IPS-NIHi7 (cell line): ENCODE measurements at regions not wholly inside any gene's neighbourhood (a gene's known extent, or its start where the extent isn't known, plus 50 kb on each side); places are given as distances from the start of the nearest gene placed in this dataset.
"Not testable (repeated sequence)": the region's sequence is repeated elsewhere in the genome, so short reads cannot be mapped to it uniquely, and the experiment has no call there.

Experiments
- DNase-seq: peaks from one replicate; pipeline ENCODE4 v3.0.0; 2012; ENCODE audit warnings: mixed read lengths; ENCODE audit errors: extremely low spot score

DNA sequence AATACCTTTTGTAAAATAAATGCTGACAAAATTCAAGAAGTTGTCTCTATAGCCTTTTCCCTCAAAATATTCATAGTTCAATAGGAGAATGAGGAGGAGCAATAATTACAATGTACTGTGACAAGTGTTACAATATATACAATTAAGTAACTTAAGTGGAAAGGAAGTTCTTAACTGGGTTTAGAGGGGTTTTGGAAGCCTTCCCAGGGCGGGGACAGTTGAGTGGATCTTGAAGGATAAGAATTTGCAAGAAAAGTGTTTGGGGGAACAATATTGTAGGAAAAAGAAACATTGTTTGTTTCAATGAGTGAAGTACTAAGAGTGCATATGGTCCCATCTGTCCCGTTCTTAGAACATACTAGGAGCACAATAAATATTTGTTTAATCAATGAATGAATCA is 165.2 kb upstream of the PLSCR5 start:
- DNase-seq, result no peak

DNA sequence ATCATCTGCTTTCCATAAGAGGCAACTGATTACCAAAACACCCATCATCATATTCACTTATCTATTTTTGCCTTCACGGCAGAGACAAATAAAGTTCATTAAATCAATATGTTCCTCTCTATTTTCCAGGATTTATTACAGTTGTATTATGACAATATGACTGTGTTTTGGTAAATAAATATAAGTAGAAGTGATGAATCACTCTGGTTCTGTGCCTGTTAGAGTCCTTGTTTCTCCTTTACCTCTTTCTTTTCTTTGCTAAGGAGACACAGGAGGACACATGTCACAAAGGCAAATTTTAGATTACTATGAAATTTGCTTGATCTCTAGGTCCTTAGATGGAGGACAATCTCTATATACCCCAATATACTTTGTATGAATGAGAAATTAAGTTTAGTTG is 152.6 kb upstream of the PLSCR5 start:
- DNase-seq, result no peak

DNA sequence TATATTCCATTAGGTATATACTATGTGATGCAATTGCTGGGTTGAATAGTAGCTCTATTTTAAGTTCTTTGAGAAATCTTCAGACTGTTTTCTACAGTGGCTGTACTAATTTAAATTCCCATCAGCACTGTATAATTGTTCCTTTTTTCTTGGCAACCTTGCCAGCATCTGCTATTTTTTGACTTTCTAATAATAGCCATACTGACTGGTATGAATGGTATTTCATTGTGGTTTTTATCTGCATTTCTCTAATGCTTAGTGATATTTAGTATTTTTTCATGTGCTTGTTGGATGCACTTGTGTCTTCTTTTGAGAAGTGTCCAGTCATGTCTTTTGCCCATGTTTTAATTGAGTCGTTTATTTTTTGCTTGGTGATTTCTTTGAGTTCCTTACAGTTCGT is 145.1 kb upstream of the PLSCR5 start:
- DNase-seq, result no peak

DNA sequence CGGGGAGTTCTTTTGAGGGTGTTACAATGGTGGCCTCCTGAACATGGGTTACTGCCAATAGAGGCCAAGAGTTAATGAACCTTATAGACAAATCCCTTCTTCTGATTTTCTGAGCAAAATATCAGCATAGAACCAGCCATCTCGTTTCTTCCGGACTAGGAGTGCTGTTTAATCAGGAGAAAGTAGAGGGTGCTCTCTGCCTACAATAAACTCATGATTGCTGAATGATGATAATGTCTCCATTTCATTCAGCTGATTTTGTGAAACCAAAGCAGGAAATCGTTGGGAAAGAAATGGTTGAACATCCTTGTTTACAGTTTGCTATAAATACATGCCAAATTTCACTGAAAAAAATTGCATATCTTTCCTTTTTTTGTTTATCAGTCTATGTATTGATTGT is 142.8 kb upstream of the PLSCR5 start:
- DNase-seq, result peak; percentile 9

DNA sequence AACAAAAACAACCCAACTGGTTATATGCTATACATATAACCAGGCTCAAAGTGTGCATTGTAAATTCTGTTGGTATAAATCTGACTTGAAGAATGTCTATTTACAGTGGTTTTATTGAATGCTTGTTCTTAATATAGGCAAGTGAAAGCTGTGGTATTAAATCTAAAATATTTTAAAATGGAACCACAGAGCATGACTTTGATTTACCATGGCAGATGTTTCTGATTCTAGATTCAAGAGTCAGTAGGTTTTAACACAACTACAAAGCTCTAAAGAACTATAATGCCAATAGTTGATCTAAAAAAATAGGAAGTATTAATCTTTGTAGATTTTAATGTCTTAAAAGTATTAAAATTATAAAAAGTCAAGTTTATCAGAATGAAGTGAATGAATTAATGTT is 141.9 kb upstream of the PLSCR5 start:
- no peak for DNase-seq

DNA sequence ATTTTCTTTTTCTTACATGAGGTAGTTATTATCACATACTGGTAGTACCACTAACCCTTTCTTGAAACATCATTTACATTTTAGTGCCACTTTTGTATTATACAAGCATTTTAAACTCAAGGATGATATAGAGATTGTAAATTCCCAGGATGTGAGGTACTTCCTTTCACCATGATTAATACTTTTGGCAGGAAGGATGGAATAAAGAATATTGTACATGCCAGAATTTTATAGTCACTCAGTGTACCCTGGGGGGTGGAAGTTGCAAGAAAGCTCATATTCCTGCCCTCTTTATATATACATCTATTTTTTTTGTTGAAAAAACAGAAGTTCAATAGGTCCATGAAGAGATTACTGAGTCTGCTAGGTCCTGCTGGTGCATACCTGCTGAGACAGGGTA is 141.0 kb upstream of the PLSCR5 start:
- no peak for DNase-seq

DNA sequence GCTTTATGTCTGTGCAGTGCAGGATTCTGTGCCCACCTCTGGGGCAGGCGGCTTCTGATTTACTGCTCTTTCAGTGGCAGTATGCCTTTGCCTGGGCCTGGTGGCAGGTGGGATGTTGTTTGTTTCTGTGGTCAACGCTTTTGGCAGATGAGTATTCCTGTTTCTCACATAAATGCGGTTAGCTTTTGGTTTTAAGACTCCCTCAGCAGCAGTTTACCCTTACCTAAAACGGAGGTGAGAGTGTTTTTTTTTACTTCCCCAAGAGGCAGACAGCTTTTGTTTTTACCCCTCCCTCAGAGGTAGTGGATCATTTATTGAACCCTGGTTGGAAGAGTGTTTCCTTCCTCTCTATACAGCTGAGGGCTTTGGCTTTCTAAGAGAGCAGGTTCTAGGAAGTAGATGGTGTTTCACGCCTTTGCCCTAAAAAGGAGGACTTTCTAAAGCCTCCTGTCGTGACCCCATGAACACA is 134.1 kb upstream of the PLSCR5 start:
- no peak for DNase-seq

DNA sequence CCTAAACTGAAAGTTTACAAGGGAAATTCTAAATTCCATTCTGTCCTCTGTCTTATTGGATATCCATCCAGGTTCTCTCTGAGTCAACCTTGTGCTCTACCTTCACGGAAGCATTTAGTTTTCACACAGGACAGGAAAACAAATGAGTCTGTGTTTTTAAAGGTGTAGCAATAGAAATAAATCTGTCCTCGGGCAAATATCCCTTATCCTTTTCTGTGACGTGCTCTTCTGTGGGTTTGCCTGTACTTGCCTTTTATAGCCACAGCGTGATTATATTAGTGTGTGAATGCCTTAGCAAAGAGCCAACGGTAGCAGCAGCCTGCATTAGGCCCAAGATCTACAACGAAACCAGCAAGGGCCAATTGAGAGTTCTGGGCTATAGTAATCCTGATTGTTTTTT is 127.2 kb upstream of the PLSCR5 start:
- DNase-seq, result no peak

DNA sequence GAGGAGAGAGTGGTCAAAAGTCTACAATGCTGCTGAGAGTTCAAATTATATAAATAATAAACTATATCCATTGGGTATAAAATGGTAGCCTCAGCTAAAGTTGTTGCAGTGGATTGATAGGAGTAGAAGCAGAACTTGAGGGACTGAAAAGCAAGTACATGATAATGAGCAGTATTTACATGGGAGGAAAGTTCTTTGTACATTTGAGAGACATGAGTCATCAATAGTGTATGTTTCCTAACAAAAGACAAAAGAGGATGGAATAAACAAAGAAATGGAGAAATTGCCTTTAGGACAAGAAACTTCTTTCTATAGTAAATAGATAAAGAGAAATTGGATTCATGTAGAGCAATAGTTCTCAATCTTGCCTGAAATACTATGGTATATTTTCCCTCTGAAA is 110.0 kb upstream of the PLSCR5 start:
- no peak for DNase-seq

DNA sequence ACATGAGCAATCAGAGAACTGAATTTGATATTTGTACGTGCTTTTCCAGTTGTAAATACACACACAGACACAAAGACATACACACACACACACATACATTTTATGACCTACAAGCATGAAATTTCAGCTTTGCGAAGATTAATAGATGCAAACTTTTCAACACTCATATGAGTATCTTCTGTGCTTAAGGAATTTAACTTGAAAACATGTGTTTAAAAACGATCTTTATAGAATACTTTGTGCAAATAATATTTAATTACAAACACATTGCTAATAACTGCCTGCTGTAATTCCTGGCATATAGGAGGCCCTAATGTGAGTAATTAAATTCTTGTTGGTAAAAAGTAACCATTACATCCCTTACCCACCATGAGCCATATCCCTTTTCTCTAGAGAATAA is 107.7 kb upstream of the PLSCR5 start:
- no peak for DNase-seq

DNA sequence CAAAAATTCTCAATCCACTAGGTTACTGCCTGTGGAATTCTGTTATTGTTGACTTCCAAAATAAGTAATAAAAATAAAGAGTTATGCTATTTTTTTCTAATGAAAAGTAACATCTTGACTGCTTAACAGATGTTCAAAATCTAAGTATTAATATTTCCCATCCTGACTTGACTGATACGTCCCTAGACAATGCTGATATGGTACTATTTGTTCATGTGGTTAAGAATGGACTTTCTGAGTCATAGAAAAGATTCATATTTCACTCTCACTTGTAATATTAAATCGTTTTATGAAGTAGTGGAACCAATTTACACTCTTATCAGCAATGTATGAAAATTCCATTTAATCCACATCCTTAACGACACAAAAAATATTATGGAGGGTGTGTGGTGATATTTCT is 104.8 kb upstream of the PLSCR5 start:
- DNase-seq, result no peak

DNA sequence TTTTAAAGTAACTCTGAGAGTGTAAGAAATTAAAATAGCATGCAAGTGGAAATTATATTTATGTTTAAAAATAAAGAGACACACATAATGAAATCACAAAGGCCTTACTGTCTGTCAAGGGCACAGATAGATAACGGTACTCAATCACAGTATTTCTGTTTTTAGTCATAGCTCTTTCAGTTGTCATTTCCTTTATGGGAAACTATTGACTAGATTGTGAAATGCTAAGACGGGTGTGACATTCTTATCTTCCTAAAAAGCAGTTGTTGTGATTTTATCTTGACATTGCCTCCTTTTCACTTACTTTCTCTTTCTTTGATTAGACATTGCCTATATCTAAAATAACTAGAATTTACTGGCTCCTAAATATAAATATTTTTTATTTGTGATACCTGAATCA is 100.1 kb upstream of the PLSCR5 start:
- DNase-seq, result no peak

DNA sequence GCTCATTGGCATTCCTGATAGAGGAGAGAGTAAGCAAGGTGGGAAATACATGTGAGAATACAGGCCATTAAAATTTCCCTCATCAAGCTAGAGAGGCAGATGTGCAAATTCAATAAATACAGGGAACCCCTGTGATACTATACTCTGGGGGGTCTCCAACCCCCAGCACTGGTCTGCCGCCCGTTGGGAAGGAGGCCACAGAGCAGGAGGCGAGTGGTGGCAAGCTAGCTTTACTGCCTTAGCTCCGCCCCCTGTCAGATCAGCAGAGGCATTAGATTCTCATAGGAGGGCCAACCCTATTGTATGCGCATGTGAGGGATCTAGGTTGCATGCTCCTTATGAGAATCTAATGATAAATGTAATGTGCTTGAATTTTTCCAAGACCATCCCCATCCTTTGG is 97.1 kb upstream of the PLSCR5 start:
- no peak for DNase-seq

DNA sequence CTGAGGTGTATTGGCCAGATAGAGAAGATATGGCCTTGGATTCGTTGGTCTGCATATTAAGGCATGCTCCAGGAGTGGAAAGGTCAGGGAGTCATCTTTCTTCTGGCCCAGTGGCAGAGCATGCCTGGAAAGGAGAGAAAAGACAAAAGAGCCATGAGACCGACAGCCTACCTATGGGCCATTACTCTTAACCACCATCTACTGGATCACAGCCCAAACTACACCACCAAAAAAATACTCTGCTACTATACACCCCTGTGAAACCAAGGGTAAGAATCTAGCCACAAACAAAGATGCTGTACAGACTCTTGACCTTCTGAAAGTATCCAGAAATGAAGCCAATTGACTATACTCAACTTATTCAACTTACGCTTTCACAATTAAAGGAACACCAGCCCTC is 96.1 kb upstream of the PLSCR5 start:
- peak; percentile 12 for DNase-seq

DNA sequence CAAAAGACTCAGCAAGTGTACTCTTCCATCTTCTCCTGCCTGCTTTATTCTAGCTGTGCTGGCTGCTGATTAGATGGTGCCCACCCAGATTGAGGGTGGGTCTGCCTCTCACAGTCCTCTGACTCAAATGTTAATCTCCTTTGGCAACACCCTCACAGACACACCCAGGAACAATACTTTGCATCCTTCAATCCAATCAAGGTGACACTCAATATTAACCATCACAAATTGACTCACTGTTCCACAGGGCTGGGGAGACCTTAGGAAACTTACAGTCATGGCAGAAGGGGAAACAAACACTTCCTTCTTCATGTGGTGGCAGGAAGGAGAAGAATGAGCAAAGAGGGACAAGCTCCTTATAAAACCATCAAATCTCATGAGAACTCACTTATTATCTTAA is 94.9 kb upstream of the PLSCR5 start:
- DNase-seq, result not testable (repeated sequence)

DNA sequence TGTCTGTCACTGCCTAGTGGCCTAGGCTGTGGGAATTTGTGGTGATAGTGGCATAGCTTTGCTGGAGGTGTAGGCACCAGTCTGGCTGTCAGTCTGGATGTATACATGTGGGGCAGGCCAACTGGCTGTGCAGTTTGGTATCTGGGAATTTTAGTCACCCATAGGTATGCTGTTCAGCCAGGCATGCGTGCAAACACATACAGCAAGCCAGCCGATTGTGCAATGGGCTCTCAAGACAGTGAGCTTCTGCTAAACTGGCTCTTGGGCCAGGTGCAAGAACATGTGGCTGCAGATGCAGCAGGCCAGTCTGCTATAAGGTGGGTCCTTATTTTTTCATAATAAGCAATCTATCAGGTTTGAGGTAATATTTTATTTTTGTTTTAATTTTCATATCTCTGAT is 87.1 kb upstream of the PLSCR5 start:
- DNase-seq, result no peak

DNA sequence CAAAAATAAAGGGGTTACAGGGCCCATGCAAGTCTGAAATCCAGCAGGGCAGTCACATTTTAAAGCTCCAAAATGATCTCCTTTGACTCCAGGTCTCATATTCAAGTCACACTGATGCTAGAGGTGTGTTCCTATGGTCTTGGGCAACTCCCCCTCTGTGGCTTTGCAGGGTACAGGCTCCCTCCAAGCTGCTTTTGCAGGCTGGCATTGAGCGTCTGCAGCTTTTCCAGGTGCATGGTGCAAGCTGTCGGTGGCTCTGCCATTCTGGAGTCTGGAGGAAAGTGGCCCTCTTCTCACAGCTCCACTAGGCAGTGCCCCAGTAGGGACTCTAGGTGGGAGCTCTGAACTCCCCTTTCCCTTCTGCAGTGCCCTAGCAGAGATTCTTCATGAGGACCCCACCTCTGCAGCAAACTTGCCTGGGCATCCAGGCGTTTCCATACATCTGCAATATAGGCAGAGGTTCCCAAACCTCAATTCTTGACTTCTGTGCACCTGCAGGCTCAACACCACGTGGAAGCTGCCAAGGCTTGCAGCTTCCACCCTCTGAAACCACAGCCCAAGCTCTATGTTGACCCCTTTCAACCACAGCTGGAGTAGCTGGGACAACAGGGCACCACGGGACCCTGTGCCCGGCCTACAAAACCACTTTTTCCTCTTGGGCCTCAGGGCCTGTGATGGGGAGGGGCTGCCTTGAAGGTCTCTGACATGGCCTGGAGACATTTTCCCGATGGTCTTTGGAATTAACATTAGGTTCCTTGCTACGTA is 80.1 kb upstream of the PLSCR5 start:
- no peak for DNase-seq

DNA sequence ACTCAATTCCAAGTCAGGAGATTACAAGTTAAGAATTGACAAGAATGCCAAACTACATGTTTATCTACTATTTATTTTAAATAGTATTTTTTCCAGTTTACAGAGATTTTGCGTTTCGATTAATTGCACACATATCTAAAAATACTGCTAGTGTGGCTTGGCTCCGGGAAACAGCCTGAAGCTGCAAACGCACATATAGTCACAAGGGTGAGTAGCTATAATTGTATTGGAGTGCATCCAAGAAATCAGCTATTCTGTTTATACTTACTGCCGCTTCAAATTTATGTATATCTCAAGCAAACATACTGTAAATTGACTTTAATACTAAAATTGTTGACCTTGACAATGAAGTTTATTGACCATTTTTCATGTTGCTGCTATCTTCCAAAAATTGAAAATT is 77.0 kb upstream of the PLSCR5 start:
- no peak for DNase-seq

DNA sequence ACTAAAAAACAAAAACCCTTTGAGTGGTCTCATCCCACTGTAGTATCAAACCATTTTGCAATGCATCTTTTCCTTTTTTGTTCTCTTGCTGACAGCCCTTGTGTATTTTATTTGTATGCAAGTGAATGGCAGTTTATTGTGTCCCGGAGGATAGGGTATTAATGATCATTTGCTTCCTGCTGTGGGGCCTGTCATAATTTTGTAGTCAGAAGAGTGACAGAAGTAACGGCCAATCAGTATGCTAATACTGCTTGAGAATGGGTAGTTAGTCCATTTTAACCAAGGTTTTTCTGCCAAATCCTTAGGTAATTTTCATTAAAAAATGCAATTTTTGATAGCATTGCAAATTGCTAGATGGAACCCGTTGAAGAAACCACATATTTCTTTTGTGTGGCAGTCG is 75.5 kb upstream of the PLSCR5 start:
- no peak for DNase-seq

DNA sequence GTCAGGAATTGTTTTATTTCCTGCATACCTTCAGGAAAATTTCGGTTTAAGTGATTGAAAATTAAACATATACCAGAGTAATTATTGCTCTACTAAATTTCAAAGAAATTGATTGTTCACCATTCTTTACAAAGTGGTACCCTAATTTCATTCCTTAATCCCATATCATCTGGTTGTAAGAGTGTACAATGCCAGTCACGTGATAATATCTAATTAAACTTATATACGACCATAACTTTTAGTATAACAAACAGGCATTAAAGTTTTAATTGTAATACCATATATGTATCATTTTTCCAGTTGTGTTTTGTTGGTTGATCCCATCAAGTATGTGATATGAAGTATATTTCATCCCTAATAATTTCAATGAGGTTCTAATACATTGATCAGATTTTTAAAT is 74.8 kb upstream of the PLSCR5 start:
- no peak for DNase-seq

DNA sequence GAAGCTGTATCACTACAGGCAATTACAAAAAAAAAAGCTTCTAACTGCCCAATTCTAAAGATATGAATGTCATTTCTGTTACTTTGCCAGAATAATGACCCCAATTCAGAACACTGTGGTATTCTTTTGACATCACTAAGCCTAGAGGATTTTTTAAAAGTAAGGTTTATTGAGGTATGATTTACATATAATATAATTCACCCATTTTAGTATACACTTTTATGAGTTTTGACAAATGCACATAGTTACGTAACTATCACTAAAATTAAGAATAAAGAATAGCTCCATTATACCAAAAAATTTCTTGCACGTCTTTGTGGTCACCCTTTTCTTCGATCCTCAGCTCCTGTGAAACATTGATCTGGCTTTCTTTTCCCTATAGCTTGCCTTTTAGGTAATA is 74.0 kb upstream of the PLSCR5 start:
- no peak for DNase-seq

DNA sequence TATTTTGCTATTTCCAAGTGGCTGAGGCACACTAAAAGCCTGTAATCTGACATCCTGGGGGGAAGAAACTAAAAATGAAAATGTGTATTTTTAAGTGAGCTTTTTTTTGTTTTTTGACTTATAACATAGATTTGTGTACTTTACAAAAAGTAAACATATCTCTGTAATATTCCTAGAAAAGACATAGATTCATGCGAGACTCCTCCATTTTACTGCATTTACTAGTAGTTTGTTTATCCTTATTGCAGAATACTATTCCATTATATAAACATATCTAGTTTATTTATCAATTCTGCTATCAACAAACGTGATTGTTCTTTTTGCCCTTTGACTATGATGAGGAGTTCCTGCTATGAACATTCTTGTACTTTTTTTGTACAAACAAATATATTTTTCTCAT is 67.8 kb upstream of the PLSCR5 start:
- no peak for DNase-seq

DNA sequence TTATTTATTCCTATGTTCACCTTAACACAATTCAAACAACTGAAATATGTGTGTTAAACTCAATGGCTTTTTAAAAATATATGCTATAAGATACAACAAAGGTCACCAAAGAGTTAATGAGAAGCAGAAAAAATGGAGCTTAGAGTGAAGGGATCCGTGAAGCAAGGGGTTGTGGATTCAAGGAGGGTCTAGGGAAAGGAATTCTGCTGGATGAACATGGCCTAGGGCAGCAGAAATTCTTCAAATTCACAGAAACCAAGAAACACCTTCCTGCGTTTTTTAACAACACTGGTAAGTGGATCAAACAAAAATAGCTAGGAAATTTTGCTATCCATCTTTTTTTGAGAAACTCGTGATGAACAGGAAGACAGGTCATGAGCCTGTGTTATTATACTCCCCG is 59.3 kb upstream of the PLSCR5 start:
- DNase-seq, result no peak

DNA sequence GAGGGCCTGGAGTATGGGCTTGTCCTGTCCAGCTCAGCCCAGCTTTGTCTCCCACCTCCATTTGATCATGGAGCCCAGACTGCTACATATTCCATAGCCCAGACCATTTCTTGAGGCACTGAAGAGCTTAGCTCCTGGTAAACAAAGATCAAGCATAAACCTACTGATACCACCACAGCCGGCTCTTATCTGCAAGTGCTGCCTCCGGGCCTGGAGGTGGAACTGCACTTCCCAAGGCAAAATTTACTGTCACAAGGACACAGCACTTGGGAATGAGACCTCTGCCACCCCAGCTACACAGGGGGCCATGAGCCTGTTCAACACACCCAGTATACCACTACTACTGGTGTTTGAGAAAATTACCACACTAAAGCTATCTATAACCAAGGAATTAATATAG is 53.7 kb upstream of the PLSCR5 start:
- DNase-seq, result no peak
